Transverse colon (tissue), 3 donors: ENCODE measurements at regions not wholly inside any gene's neighbourhood (a gene's known extent, or its start where the extent isn't known, plus 50 kb on each side); places are given as distances from the start of the nearest gene placed in this dataset.

Source experiments
- EP300 ChIP-seq: sonication (generic); formaldehyde crosslinking; IDR thresholded peaks from one replicate; pipeline ENCODE4 v1.6.1; 2017; ENCODE audit warnings: antibody characterized with exemption, low read depth
- POLR2A ChIP-seq: fragments of 450-650 bp; IDR thresholded peaks from one replicate; pipeline ENCODE4 v1.6.1; 2016; ENCODE audit warnings: antibody characterized with exemption, mild to moderate bottlenecking, moderate library complexity
- TF ChIP-seq, protein P1 (sequence below), 5 experiments: fragments of 200-600 bp in 3 of 5; fragments of 450-650 bp in 2 of 5; sonication (generic) in 3 of 5; IDR thresholded peaks; 1 replicate in 2 of 5; 2 replicates in 3 of 5; pipeline ENCODE4 v1.5.1; 2016 to 2017; ENCODE audit warnings: antibody characterized with exemption in 5 of 5, inconsistent platforms in 3 of 5, mild to moderate bottlenecking in 2 of 5, moderate library complexity in 1 of 5

DNA sequence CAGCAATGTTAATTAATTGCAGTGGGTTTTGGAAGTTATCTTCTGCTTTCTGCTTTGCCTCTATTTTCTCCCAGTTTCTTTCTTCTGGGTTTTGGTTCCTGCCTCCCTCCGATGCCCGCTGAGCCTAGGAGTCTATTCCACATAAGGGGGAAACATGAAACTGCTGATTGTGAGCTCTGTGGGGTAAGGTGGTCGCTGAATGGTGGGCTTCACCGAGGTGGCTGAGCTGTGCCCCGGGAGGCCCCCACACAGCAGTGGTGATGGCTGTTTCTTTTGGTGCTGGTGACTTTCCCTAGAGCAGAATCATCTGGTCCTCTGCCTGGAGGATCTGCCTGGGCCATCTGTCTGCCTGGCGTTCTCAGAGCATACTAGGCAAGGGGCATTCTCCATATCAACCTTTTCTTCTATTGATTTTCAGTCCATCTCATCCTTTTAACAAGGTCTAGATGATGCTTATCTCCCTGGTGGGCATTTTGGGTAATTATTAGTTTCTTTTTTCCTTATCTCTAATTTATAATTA lies 68.8 kb upstream of the ATP2B2 start:
- TF ChIP-seq POLR2A: no peak
- TF ChIP-seq, protein P1, sequence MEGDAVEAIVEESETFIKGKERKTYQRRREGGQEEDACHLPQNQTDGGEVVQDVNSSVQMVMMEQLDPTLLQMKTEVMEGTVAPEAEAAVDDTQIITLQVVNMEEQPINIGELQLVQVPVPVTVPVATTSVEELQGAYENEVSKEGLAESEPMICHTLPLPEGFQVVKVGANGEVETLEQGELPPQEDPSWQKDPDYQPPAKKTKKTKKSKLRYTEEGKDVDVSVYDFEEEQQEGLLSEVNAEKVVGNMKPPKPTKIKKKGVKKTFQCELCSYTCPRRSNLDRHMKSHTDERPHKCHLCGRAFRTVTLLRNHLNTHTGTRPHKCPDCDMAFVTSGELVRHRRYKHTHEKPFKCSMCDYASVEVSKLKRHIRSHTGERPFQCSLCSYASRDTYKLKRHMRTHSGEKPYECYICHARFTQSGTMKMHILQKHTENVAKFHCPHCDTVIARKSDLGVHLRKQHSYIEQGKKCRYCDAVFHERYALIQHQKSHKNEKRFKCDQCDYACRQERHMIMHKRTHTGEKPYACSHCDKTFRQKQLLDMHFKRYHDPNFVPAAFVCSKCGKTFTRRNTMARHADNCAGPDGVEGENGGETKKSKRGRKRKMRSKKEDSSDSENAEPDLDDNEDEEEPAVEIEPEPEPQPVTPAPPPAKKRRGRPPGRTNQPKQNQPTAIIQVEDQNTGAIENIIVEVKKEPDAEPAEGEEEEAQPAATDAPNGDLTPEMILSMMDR (IDR thresholded peaks at IDR 0.05): no peak
- TF ChIP-seq EP300: no peak
